Activated CD8-positive, alpha-beta memory T cell treated with anti-CD3 and anti-CD28 coated beads for 48 hours (primary cell): ENCODE measurements at regions not wholly inside any gene's neighbourhood (a gene's known extent, or its start where the extent isn't known, plus 50 kb on each side); places are given as distances from the start of the nearest gene placed in this dataset.

Source experiments
- DNase-seq, 3 experiments: peaks; one replicate each; pipeline ENCODE4 v3.0.0-alpha.2; 2020; ENCODE audit warnings: low read depth in 2 of 3, low spot score in 2 of 3

DNA sequence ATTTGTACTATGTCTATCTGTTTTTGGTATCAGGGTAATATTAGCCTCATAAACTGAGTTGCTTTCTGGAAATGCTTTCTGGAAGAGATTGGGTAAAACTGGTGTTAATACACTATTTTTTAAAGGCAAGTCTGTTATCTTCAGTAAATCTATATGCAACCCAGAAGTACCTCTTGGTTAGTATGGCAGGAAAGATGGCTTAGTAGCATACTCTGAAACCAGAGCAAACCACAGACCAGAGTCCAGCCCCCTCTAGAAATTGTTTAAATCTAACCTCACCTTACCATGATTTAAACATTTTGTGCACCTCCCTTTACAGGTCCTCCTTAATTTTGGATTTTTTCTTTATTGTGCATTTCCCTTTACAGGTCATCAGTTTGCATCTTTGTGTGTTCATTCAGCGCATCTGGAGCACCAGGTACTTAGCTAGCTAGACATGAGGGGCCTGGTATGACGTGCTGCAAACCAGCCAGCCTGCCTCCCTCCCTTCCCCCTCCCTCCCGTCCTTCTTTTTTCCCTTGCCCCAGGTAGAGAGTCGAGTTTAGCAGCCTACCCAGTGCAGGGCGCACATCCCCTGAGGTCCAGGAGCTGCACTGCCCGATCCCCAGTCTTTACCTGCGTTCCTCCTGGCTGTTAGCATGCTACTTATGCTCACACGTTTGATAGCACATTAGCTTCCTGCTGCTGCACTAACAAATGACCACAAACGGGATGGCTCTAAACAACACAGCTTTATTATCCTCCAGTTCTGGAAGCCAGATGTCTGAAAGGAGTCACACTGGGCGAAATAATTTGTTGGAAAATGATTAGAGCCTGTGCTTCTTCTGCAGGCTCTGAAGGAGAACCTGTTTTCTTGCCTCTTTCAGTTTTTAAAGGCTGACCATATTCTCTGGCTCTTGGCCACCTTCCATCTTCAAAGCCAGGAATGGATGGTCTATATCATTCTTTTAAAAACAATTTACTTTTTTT lies 299.9 kb upstream of the HABP2 start:
- DNase-seq: no peak

DNA sequence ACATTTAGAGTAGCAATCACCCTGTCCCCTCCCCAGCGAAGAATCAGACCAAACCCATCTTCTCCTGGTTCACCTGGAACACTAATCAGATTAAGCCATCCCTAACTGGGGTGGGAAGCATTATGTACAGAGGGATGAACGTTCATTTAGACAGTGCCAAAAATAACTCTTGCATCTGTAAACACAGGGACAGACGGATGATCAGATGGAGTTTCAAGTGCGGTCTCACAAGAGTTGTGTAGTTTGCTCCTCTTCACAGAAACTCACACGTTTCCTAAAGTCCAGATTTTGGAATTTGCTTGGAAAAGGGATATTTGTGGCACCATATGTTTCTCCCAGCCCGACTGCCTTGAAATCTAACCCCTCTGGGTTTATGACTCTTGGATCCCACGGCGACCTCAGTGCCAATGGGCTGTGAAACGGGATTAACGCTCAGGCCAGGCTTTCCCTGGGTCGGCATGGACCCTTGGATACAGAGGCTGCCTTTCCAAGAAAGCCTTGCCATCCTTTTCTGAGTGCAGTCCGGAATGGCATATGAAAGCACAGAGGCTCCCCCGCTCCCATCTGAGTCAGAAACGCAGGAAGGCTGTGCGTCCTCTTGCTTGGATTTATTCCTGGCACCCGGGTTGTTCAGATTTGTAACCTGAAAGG lies 293.2 kb upstream of the HABP2 start:
- DNase-seq: no peak

DNA sequence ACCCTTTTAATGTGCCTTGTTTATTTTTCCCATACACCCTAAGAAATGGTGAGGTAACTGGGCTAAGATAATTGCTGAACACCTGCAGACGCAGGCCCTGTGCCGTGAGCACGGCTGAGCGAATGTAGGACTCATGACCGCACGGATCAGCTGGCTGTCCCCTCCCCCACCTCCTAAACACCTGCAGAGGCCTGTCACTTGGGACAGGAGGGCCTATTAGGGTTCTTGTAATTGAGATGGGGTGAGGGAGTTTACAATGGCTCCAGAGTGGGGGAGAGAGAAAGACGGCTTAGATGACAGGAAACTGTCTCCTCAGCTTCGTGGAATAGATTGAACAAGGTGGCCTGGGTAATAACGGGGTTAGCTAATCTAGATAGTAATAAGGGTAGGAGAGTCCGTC lies 291.7 kb upstream of the HABP2 start:
- DNase-seq: no peak

DNA sequence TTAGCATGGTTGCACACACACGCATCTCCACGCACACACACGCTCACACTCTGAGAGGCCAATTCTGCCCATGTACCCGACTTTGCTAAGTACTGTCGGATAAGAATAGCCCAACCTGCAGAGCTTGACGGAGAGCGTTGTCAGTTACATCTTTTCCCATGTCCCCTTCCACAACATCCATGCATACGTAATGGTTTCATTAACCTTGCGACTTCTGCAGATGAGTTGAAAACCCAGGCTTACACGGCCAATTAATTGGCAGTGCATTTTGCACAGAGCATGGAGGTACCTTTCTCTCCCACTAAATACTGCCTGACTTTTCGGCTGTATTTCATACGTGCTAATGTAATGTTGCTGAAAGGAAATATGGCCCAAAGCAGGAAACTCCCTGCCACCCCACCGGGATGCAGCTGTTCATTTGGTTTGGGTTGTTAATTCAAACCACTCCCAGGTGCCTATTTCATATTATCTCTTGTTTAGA lies 291.2 kb upstream of the HABP2 start:
- no peak for DNase-seq

DNA sequence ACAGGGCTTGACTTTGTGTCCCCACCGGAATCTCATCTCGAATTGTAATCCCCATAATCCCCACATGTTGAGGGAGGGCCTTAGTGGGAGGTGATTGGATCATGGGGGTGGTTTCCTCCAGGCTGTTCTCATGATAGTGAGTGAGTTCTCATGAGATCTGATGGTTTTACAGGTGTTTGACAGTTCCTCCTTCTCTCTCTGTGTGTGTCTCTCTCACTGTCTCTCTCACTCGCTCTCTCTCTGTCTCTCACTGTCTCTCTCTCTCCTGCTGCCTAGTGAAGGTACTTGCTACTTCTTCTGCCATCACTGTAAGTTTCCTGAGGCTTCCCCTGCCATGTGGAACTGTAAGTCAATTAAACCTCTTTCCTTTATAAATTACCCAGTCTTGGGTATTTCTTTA lies 289.8 kb upstream of the HABP2 start:
- DNase-seq: no peak

DNA sequence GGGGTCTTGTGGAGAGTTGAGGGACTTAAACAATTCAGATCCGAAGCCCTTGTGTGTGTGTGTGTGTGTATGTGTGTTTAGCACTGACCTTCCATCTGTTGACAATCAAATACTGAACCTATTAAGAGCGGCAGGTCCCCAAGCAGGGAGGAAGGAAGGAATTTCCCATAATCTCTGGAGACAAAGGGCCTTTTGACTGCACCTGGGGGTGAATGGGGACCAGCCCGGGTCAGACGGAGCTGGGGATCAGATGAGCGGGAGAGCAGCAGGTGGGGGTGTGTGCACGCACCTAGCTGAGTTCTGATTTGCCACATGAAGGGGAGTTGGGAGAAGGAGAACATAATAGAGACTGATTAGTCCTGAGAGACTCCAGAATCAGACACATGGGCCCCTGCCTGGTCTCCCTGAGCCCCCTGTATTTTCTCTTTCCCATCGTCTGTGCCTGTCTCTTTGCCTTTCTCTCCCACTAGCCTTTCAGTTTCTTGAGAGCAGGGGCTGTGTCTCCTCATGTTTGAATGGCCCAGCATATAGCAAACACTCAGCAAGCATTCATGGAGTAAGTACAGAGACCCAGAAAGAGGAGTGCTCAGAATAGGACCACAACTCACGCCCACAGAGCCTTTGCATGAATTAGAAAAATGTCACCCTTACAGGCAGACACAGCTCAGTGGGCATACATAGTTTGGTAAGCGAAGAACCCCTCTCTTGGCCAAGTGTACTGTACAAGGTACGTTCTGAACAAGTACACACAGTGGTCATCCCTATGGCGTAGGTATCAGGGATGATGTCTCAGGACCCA lies 288.3 kb upstream of the HABP2 start:
- DNase-seq: no peak

DNA sequence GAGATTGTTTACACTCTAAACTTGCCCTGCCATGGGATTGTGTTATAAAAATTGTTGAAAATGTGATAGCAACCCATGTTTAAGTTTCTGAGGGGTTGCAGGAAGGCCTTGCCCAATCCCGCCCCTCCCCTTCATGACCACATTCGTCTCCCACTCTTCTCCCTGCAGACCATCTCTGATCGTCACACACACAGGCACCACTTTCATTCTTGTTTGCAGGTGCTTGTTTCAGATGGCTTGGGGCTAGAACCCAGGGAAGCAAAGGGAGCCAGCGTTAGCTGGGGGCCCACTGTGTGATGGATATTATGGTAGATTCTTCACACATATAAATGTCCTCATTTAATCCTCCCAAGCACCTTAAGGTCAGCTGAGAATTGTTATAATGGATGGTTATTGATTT lies 286.7 kb upstream of the HABP2 start:
- DNase-seq: no peak

DNA sequence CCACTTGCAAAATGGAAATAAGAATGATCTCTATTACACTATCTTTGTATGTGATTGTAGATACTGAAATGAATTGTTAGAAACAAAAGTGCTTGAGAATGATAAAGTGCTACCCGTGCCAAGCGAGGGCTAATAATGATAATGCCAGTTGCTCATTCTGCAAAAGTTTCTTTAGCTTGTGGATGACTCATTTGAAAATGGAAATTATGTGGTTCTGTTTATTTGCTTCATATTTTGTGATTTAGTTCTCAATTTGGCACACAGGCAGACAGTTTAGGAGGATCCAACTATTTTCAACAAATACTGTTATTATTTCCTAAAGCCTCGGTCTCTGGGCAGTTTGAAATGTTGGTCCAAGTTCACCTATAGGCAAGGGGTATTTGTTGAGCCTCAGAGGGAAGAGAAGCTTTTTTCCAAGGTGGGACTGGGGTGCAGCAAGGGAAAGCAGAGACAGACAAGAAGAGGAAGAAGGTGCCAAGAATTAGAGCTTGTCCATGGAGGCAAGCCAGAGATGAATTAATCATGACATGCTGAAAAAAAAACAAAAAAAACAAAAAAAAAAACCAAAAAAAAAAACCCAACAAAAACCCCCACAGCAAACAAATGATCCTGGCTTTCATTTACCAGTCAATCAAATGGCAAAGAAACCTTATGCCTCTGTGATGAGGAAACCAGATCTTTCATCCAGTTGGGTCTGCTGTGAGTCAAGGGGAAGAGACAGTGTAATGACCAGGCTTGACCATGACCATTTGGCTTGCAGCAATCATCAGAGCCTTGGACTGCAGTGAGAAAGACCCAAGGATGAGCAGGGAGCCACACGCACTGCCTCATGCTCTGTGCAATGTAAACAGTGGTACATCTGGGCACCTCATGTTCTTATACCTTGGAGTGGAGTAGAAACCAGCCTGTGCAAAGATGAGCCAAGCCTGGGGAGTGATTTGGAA lies 285.0 kb upstream of the HABP2 start:
- DNase-seq: no peak

DNA sequence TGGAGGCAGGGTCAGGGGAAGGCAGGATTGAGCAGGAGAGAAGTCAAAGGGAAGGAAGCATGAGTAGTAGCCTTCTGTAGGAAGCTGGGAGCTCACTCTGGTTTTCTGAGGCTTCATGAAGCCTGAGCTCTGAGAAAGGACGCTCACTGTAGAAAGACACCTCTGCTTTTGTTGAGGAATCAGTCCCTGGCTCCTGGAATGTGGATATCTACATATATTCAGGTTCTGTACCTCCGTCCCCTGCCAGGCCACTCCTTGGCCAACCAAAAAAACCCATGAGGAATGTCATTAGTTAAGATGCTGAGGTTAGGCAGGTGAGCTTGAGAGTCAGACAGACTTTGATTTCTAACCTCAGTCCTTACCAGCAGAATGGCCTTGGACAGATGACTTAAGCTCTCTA lies 283.5 kb upstream of the HABP2 start:
- no peak for DNase-seq

DNA sequence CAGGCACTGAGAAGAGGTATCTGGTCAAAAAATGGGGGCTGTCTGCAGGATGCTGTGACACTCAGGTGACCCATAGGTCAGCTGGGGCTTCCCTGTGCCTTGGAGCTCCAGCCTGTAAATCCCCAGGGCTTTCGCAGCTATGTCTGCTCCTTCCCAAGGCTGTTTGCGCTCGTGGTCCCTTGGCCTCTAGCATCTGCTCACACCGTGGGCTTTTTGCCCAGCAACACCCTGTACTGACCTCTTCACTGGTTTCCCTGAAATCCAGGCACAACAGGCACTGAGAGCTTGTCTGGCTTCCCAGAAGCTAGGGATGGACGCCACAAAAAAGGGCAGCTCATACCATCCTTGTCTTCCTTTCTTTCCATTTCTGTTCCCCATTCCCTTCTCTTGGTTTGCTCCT lies 280.3 kb upstream of the HABP2 start:
- no peak for DNase-seq

DNA sequence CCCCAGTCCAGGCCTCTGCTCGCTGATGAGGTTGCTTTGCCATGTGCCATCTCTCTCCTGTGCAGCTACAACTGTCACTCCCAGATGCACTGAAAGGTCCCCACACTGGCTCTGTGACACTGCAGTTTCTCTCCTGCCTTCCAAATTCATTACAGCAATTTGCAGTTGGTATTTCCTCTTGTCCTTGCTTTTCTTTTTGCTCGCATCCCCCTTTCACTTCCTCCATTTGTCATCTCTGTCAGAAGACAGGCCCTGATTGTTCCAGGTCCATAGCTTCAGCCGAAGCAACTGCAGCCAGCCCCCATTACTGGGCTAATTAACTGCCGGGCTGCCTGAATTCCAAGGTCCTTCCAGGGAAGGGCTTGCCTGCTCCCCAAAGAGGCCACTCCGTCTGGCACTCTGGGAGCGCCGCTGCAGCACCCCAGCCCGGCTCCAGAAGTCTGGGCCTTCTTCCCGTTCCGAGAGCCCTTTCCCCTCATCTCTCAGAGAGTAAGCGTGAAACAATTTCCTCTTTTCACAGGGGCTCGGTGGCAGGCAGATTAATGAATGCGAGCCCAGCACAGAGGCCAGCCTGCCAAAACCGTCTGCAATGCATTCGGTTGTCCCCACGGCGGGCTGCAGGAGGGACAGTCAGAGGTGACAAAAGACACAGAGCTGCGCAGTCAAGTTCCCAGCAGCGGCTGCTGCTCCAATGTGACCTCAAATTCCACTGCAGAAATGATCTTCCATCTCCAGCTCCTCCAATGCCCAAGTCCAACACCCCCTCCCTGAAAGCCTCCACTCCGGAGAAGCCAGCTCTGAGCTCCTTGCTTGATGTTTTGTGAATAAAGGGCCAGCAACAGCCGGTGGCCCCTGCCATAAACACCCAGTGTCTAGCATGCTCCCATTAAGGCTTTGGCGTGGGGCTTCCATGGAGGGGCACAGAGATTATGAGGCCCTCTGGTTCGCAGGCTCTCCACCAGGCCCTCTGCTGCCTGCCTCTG lies 279.4 kb upstream of the HABP2 start:
- no peak for DNase-seq

DNA sequence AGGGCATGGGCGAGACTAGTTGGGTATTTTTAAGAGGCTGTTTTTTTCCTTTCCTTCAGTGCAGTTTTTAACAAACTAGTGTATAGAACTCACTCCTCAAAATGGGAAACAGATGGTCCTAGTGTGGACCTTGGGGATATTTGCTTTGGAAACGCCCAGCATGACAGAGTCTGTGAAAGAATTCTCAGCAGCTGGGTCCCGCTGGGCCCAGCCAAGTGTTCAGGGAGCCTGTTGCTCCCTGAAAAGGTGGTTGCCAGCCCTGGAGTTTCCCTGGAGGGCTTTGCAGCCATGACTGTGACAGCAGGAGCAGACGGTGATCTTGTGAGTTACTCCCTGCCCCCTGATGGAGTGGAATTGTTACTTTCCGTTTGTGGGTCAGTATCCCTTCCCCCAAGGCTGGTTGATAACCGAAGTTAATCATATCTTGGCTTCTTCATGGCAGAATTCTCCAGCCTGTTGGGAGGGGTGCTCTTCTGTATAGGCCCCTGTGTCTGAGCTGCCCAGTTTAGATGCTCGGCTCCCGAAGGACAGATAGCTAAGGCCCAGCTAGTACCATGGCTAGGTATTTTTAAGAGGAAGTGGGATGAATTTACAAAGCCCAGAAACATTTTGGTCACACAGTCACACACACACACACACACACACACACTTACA lies 278.6 kb upstream of the HABP2 start:
- DNase-seq: no peak

DNA sequence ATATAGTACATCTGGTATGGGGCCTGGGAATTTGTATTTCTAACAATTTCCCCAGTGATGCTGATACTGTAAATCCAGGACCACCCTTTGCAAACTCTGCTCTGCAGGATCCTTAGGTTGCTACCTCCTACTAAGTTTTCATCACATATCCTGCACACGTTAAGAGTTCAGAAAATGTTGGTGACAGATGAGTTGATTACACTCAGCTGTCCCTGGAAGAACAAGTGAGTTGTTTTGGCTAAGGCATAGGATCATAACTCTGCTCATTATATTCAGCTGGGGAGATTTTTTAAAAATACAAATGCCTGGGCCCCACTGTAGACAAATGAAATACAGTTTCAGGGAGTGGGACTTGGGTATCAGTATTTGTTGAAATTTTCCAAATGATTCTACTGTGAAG lies 274.6 kb upstream of the HABP2 start:
- no peak for DNase-seq

DNA sequence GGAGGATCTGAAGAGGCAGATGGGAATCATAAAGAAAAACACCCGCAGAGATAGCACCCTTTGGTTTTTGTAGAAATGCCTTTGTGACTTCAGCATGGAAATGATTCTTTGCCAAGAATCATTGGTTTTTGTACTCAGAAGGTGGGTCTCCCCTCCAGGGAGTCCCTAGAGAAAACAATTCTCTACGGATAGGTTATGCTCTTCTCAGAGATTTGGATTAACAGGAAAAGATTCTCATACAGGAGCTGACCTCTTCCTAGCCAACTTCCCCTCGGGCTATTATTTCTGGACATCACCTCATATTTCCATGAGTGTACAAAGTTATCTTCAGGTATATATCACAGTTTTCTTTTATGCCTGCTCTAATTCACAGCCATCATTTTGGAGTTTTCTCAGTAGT lies 274.2 kb upstream of the HABP2 start:
- no peak for DNase-seq

DNA sequence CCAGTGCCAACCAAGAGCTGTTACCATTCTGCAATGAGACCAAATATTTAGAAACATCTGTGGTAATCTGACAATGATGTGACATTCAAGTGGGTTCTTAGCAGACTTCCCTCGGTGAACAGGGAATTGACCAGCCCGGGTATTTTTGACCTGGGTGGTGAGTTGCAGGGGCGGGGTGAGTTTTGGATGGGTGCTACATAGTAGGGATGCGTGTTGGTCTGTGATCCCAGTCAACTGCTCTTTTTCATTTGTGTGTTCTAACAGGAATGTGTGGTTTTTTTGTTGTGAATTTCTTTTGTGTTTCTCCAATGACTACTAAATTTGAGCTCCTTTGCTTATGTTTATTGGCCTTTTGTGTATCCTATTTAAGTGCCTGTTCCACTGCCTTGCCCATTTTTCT lies 273.6 kb upstream of the HABP2 start:
- DNase-seq: no peak

DNA sequence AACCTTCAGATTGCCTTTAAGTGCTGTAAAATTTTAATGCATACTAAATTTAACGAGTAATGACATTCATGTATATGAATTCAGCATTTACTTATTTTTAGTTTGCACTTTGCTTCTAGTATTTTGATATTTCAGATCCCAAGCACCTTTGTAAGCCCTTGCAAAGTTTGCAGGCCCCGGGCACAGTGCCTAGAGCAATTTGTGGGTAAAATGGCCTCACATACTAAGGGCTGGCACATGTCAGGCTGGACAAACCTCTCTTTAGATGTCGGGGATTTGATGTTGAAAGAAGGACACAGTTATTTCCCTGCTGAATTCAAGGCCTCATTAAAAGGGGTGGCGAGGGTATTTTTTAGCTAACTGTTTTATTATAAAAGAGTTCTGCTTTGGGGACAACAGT lies 270.3 kb upstream of the HABP2 start:
- no peak for DNase-seq

DNA sequence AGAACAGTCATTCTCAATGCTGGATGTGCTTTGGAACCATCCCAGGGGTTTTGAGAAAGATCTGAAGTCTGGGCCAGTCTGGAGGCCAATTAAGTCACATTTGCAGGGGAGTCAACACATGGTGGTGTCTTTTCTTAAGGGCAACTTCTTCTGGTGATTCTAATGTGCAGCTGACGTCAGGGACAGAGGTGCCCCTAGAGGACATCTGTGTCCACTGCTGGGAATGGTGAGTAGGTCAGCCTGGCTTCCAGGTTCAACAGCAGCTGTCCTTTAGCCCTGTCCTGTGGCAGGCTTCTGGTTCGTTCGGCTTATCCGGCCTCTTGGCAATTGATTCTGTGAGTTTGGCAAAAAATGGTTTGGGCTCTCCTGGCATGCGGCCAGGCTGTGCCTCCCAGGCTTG lies 269.7 kb upstream of the HABP2 start:
- no peak for DNase-seq

DNA sequence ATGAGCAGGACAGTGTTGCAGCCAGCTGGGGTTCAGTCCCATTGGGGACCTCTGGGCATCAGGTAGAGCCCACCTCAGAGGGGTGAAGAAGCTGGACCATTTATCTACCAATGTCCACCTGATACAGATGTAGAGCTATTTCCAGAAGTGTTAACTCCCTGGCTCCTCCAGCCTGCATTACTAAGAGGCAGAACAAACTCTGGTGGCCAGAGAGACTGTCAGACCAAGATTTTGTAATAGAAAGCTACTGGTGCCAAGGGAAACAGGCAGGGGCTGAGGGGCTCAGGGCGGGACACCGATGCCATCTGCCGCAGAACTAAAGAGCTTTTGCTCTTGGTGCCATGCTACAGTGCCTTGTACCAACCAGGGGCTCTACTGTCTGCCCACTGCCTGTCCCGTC lies 268.2 kb upstream of the HABP2 start:
- no peak for DNase-seq

DNA sequence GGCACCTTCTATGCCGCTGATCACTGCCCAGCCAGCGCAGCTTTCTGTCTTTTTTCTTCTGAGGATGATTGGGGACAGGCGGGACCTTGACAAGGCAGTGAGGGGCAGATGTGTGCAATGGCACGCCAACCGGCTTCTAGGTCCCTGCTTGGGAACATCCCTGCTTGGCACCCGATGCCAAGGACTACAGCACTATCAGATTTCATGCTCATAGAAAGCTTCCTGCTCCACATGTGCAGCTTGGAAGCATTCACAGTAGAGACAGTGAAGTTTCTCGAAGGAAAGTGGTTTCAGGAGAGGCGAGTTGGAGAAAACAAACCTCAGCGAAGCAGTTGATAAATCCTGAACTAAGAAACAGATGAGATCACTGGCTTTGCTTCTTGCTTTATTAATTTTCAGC lies 267.5 kb upstream of the HABP2 start:
- DNase-seq: no peak
